Activated T-helper 2 cell treated with anti-CD3 and anti-CD28 coated beads, Interferon-gamma antibody, Interleukin-2, Interleukin-4, amounts not matched to agents 10 μg/mL and 5 μg/mL and 100 μg/mL, durations not matched to agents 14 hours and 24 hours and 36 hours (primary cell): ENCODE measurements at regions not wholly inside any gene's neighbourhood (a gene's known extent, or its start where the extent isn't known, plus 50 kb on each side); places are given as distances from the start of the nearest gene placed in this dataset.

ENCODE experiments used
- DNase-seq: peaks from one replicate; pipeline ENCODE4 v3.0.0; 2021; ENCODE audit warnings: low spot score
- H3K27ac Mint-ChIP-seq: one replicate; pipeline ENCODE4 v1.8.0; 2021; ENCODE audit warnings: mixed read lengths
- H3K27me3 Mint-ChIP-seq: one replicate; pipeline ENCODE4 v1.8.0; 2021; ENCODE audit warnings: low read depth, mixed read lengths
- H3K36me3 Mint-ChIP-seq: one replicate; pipeline ENCODE4 v1.8.0; 2021; ENCODE audit warnings: low read depth, mixed read lengths
- H3K4me1 Mint-ChIP-seq: one replicate; pipeline ENCODE4 v1.8.0; 2021; ENCODE audit warnings: low read depth, mixed read lengths
- H3K4me3 Mint-ChIP-seq: one replicate; pipeline ENCODE4 v1.8.0; 2021; ENCODE audit warnings: low read depth, mild to moderate bottlenecking, moderate library complexity, mixed read lengths
- H3K9me3 Mint-ChIP-seq: one replicate; pipeline ENCODE4 v1.8.0; 2021; ENCODE audit warnings: mixed read lengths
- intact Hi-C: fragments of 100-400 bp; cut with micrococcal nuclease; formaldehyde crosslinking; loops from one replicate; pipeline ENCODE4 v1.15.1; 2023

DNA sequence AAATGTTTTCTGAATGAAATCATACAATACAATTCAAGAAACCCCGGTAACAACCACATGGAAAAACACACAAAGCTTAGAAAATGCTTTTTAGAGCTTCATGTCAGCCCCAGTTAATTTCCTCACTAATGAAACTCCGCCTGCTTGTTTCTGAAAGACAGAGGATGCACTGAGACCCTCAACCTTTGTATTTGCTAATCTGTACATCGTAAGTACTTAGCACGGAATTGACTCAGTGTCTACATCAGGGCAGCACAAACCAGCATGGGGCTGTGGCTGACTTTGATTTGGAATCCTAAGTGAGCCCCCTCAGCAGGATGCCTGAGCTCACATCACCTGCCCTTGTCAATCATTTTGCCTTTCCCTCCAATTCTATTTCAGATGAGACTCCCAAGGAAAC lies 499.1 kb upstream of the MPDZ start:
- Mint-ChIP-seq H3K36me3 (no peaks in the 10 kb centered on the region), H3K9me3 (peaks cover 12% of the 10 kb centered on the region), H3K27me3 (no peaks in the 10 kb centered on the region), H3K4me3 (no peak overlapping the region), H3K27ac (no peak overlapping the region), H3K4me1 (no peaks in the 10 kb centered on the region)
- intact Hi-C loops: no loop called here
- no peak for DNase-seq

DNA sequence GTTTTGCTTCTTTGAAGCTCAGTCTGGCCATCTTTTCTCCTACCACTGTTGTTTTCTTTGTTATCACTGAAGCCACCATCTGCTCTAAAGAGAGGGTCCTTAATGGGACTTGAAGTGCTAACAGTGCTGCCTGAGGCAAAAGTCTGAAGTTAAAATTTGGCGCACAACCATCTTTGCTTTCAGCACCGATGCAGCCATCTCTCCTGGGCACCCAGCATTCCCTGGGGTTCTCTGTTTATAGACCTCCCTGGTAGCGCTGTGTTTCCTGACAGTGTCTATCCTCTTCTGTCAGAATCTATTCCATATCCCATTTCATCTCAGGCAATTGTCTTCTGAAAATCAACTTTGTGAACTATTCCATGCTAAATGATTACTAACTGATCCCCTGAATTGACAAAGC lies 491.5 kb upstream of the MPDZ start:
- peaks cover 11% of the 10 kb centered on the region for H3K9me3 Mint-ChIP-seq

DNA sequence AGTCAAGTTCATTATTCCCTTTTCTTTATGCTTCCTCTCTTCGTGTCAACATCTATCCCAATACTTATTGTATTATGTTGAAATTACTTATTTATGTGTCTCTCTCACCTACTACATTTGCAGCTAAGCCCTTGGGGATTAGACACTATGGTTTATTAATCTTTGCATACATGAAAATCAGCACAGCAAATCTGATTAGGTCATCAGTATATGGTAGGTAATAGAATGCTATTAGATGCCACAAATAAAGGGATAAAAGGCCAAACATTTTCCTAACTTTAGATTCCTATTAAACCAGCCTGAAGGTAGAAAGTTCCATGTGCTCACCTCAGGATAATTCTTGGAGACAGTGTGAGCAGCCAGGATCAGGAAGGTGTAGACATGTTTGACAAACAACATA lies 490.1 kb upstream of the MPDZ start:
- no peaks in the 10 kb centered on the region for H3K4me1 Mint-ChIP-seq
- H3K36me3 Mint-ChIP-seq: no peaks in the 10 kb centered on the region
- H3K27me3 Mint-ChIP-seq: no peaks in the 10 kb centered on the region
- H3K4me3 Mint-ChIP-seq: no peak overlapping the region
- no peak overlapping the region for H3K27ac Mint-ChIP-seq
- peaks cover 10% of the 10 kb centered on the region for H3K9me3 Mint-ChIP-seq
- no peak for DNase-seq
- intact Hi-C loops: no loop called here

More for the DNA sequence above, 491.5 kb upstream of the MPDZ start:
- DNase-seq: no peak
- Mint-ChIP-seq H3K4me3 (no peak overlapping the region), H3K27me3 (no peaks in the 10 kb centered on the region), H3K36me3 (no peaks in the 10 kb centered on the region), H3K27ac (no peak overlapping the region), H3K4me1 (no peaks in the 10 kb centered on the region)
- intact Hi-C loops: no loop called here

DNA sequence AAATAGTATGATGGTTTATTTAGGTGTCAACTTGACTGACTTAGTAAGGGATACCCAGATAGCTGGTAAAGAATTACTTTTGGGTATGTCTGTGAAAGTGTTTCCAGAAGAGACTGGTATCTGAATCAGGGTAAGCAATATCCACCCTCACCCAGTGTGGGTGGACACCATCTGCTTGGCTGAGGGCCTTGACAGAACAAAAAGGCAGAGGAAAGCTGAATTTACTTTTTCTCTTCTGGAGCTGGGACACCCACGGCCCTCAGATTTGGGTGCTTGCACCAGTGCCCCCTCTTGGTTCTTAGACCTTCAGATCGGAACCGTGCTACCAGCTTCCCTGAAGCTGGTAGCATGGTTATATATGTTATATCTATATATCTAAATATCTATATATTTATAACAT lies 489.5 kb upstream of the MPDZ start:
- intact Hi-C loops: no loop called here
- Mint-ChIP-seq H3K27me3 (no peaks in the 10 kb centered on the region), H3K27ac (no peak overlapping the region), H3K4me1 (no peaks in the 10 kb centered on the region), H3K36me3 (no peaks in the 10 kb centered on the region), H3K9me3 (peaks cover 5% of the 10 kb centered on the region), H3K4me3 (no peak overlapping the region)
- no peak for DNase-seq

DNA sequence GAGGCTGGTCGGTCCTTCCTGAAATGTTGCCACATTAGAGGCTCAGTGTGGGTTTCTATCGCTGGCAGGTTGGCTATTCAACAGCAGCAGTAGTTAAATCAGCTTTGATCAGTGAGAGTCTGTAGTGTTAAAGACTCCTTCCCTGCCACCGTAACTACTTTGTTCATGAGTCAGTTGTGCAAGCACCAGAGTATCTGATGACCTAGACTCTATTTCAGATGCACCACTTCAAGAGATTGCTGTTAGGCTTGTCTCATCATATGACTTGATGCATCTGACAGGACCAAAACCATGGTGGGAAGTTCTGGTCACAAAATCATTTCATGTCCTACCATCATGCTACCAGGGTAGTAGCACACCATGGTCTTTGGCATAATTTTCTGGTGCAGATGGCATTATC lies 482.7 kb upstream of the MPDZ start:
- H3K4me3 Mint-ChIP-seq: no peak overlapping the region
- no peak for DNase-seq
- H3K27me3 Mint-ChIP-seq: no peaks in the 10 kb centered on the region
- H3K36me3 Mint-ChIP-seq: no peaks in the 10 kb centered on the region
- H3K27ac Mint-ChIP-seq: no peak overlapping the region
- H3K4me1 Mint-ChIP-seq: no peaks in the 10 kb centered on the region
- no peaks in the 10 kb centered on the region for H3K9me3 Mint-ChIP-seq
- intact Hi-C loops: no loop called here

DNA sequence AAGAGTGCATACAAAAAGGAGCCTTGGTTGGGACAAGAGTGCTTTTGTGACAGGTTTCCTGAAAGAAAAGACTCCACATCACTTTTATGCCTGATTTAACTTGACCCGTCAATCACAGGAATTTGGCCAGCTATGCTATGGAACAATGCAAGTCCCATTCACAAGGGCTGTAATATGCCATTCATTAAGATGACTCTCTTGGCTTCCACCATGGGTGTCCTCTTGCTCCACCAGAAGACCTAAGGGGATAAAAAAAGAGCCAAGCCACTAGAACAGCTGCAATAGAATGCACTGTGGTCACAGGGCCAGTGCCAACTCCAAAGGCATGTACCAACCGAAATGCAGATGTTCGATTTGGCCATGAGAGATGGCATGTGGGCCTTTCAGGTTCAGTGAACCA lies 480.1 kb upstream of the MPDZ start:
- H3K27ac Mint-ChIP-seq: no peak overlapping the region
- H3K4me3 Mint-ChIP-seq: no peak overlapping the region

DNA sequence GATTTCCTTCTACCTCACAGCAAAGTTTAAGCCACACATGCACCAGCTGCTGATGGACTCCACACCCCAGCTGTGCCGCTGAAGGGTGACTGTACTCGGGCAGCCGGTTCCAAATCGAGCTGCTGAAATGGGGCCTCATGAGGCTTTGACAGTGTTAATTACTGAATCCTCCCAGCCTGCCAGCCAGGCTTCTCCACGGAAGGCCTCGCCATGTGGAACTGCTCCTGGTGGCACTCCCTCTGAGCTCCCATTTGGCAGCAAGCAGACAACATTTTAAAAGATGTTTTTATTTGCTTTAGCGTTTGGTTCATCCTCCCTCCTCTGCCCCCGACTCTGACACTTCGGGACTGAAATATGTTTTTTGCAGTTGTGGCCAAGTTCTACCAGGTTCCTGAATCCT lies 479.4 kb upstream of the MPDZ start:
- no peak overlapping the region for H3K4me3 Mint-ChIP-seq
- no peaks in the 10 kb centered on the region for H3K36me3 Mint-ChIP-seq
- no peaks in the 10 kb centered on the region for H3K4me1 Mint-ChIP-seq
- intact Hi-C loops: no loop called here
- H3K27ac Mint-ChIP-seq: no peak overlapping the region
- no peak for DNase-seq
- no peaks in the 10 kb centered on the region for H3K9me3 Mint-ChIP-seq
- no peaks in the 10 kb centered on the region for H3K27me3 Mint-ChIP-seq

More for the DNA sequence above, 480.1 kb upstream of the MPDZ start:
- Mint-ChIP-seq H3K36me3 (no peaks in the 10 kb centered on the region), H3K9me3 (no peaks in the 10 kb centered on the region), H3K27me3 (no peaks in the 10 kb centered on the region), H3K4me1 (no peaks in the 10 kb centered on the region)
- no peak for DNase-seq
- intact Hi-C loops: no loop called here

DNA sequence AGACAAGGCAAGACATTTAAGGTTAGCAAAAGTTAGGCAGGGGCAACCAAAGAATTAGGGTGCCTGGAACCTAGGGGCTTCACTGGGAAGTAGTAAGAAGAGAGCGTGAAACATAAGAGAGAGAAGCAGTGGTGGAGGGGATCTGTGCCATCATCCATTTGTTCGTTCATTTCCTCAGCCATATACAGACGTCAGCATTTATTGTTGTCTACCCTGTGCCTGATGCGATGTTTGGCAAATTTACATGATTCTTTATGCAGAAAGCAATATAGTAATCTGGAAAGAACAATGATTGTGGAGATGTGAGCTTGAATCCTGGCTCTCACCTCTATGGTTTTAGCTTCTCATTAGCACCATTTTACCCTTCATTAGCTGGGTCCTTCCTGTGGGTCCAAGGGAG lies 477.5 kb upstream of the MPDZ start:
- H3K36me3 Mint-ChIP-seq: no peaks in the 10 kb centered on the region
- H3K9me3 Mint-ChIP-seq: no peaks in the 10 kb centered on the region
- no peaks in the 10 kb centered on the region for H3K4me1 Mint-ChIP-seq
- DNase-seq: no peak
- intact Hi-C loops: no loop called here
- H3K4me3 Mint-ChIP-seq: no peak overlapping the region
- H3K27ac Mint-ChIP-seq: no peak overlapping the region
- H3K27me3 Mint-ChIP-seq: no peaks in the 10 kb centered on the region

DNA sequence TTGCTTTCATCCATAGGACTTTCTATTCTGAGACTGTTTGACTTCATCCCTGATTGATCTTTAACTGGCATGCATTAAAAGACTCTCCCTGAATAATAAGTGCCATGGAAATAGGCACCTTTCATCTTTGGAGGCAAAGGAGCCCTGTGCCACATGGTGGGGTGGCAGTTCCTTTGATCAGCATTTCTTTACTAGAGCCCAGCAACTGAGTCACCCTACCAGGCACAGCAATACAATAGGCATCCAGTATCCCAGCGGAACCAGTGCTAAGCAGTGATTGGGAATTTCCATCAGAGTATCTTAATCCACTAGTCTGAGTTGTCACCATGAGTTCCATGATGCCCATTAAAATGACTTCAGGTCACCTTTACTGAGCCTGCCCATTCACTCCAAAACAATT lies 476.1 kb upstream of the MPDZ start:
- Mint-ChIP-seq H3K9me3 (no peaks in the 10 kb centered on the region), H3K4me1 (no peaks in the 10 kb centered on the region), H3K27me3 (no peaks in the 10 kb centered on the region), H3K27ac (no peak overlapping the region), H3K4me3 (no peak overlapping the region), H3K36me3 (no peaks in the 10 kb centered on the region)
- no peak for DNase-seq
- intact Hi-C loops: no loop called here

DNA sequence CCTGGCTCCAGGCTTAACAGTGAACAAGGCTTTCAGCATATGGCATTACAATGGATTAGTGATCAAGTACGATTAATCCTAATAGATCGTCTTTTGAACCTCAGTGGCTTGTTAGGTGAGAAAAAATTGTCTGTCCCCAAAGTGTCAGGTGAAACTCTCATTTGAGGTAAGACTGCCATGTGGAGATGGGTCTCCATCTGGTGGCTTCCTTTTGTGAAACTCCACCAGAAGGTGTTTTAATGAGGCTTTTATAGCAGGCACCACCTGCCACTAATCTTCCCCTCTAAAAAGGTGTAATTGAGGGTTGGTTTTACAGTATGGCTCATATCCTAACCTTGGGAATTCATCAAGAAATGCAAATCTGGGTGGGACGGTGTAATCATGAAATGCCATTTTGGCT lies 471.1 kb upstream of the MPDZ start:
- DNase-seq: no peak
- intact Hi-C loops: no loop called here
- Mint-ChIP-seq H3K36me3 (no peaks in the 10 kb centered on the region), H3K4me1 (no peaks in the 10 kb centered on the region), H3K9me3 (peaks cover 16% of the 10 kb centered on the region), H3K4me3 (no peak overlapping the region), H3K27me3 (no peaks in the 10 kb centered on the region), H3K27ac (no peak overlapping the region)

DNA sequence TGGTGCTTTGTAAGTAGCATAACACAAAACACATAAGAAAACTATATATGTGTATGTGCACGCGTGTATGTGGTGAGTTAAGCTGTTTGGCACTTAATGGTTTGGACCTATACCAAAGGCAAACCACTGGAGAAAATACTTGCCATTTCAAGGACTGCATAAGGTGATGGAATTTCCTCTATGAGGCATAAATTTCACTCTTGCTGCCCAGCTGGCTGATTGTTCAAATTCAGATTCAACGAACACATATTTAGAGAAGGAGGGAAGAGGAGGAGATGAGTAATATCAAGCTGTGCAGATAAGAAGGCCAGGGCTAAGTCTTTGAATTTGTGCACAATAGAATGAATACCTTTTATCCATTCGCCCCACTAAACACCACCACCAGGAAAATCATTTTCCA lies 470.6 kb upstream of the MPDZ start:
- no peak for DNase-seq
- H3K4me3 Mint-ChIP-seq: no peak overlapping the region
- peaks cover 16% of the 10 kb centered on the region for H3K9me3 Mint-ChIP-seq
- H3K27ac Mint-ChIP-seq: no peak overlapping the region
- intact Hi-C loops: no loop called here
- H3K27me3 Mint-ChIP-seq: no peaks in the 10 kb centered on the region
- no peaks in the 10 kb centered on the region for H3K4me1 Mint-ChIP-seq
- H3K36me3 Mint-ChIP-seq: no peaks in the 10 kb centered on the region

DNA sequence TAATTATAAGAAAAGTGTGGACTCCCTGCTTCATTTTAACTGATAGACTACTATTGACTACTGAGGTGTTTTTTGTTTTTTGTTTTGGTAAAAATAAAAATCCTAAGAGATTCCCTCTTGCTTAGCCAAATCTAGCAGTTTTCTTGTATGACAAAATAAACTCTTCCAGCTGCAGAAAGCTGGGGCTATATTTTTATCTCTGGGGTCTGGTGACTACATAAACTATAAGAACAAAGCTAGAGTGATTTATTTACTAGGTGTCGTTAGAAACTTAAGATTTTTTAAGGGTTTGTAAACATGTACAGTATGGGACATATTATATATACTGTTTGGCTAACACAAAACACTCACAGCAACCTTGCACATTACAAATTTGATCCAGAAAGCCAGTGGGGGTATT lies 467.4 kb upstream of the MPDZ start:
- intact Hi-C loops: no loop called here
- Mint-ChIP-seq H3K27me3 (no peaks in the 10 kb centered on the region), H3K36me3 (no peaks in the 10 kb centered on the region), H3K4me3 (no peak overlapping the region), H3K27ac (no peak overlapping the region), H3K9me3 (peaks cover 16% of the 10 kb centered on the region), H3K4me1 (no peaks in the 10 kb centered on the region)
- no peak for DNase-seq

DNA sequence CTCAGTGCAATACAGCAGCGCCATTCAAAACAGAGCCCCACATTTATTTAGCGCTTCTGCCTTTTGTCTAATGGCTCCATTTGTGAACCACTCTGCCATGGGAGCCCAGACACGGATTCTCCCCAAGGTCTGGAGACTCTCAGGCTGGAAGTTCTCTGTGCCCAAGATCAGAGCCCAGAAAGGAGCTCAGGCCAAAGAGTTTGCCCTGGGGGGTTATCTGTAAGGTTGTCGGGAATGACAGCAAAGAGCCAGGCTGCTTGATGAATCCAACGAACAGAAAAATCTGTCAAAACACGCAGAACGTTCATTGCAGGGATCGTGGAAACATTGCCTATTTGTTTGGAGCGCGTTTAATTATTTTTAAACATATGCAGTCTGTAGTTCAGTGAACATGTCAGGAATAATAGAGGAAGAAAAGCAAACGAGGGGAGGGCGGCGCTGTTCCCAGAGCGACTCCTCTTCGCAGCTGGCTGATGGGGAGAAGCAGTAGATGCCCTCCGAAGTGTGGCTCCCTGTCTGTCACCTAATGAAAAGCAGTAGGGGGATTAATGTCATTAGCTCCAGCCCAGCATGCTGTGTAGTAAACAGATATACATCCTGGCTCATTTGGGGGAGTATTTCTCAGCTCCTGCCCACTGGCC lies 464.9 kb upstream of the MPDZ start:
- intact Hi-C loops: no loop called here
- Mint-ChIP-seq H3K4me1 (no peaks in the 10 kb centered on the region), H3K27me3 (no peaks in the 10 kb centered on the region), H3K36me3 (no peaks in the 10 kb centered on the region), H3K9me3 (peaks cover 10% of the 10 kb centered on the region), H3K27ac (no peak overlapping the region), H3K4me3 (no peak overlapping the region)
- DNase-seq: no peak

DNA sequence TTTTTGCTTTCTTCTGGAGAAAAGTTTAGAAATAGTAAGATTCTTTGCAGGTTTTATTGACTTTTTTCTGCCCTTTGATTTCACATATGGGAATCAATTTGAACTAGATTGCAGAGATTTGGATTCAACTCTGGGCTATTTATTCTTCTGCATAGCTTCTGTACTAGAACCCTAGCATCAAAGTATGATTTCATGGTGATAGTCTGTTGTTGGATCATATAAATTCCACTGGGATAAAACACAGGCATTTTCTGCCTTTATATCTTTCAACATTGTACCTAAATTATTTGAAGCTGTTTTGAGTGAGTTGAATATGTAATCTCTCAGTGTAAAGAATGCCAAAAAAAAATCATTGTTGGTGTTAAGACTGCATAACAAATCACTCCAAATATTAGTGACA lies 458.4 kb upstream of the MPDZ start:
- Mint-ChIP-seq H3K9me3 (peaks cover 17% of the 10 kb centered on the region), H3K4me1 (no peaks in the 10 kb centered on the region), H3K27me3 (no peaks in the 10 kb centered on the region), H3K4me3 (no peak overlapping the region), H3K36me3 (no peaks in the 10 kb centered on the region), H3K27ac (no peak overlapping the region)
- no peak for DNase-seq
- intact Hi-C loops: no loop called here
